ENCODE measurements at regions not wholly inside any gene's neighbourhood (a gene's known extent, or its start where the extent isn't known, plus 50 kb on each side); places are given as distances from the start of the nearest gene placed in this dataset.

- TF ChIP-seq, protein P1, sequence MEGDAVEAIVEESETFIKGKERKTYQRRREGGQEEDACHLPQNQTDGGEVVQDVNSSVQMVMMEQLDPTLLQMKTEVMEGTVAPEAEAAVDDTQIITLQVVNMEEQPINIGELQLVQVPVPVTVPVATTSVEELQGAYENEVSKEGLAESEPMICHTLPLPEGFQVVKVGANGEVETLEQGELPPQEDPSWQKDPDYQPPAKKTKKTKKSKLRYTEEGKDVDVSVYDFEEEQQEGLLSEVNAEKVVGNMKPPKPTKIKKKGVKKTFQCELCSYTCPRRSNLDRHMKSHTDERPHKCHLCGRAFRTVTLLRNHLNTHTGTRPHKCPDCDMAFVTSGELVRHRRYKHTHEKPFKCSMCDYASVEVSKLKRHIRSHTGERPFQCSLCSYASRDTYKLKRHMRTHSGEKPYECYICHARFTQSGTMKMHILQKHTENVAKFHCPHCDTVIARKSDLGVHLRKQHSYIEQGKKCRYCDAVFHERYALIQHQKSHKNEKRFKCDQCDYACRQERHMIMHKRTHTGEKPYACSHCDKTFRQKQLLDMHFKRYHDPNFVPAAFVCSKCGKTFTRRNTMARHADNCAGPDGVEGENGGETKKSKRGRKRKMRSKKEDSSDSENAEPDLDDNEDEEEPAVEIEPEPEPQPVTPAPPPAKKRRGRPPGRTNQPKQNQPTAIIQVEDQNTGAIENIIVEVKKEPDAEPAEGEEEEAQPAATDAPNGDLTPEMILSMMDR (IDR thresholded peaks at IDR 0.05; ENCODE audit: low read depth, low read length): no peak
- no peak for TF ChIP-seq EZH2phosphoT487 (IDR thresholded peaks at IDR 0.05; ENCODE audit: low read depth)
Measured at GRCh38 chr6:120039664-120040063, 690.1 kb upstream of the MAN1A1 start.
